ENCODE measurements at regions not wholly inside any gene's neighbourhood (a gene's known extent, or its start where the extent isn't known, plus 50 kb on each side); places are given as distances from the start of the nearest gene placed in this dataset.
"Not testable (repeated sequence)": the region's sequence is repeated elsewhere in the genome, so short reads cannot be mapped to it uniquely, and the experiment has no call there.

GRCh38 chr10:46782001-46782874 lies 129.0 kb upstream of the PTPN20 start:
- H3K36me3 Mint-ChIP-seq (ENCODE audit: low read depth); intact Hi-C loops (cut with micrococcal nuclease); DNase-seq; CTCF ChIA-PET; H3K27me3 Mint-ChIP-seq; POLR2A ChIA-PET; H3K4me1 Mint-ChIP-seq (ENCODE audit: low read depth); H3K4me3 Mint-ChIP-seq; H3K9me3 Mint-ChIP-seq; H3K27ac Mint-ChIP-seq: not testable (repeated sequence)
- peak; percentile 24 for ATAC-seq

- H3K4me1 Mint-ChIP-seq (ENCODE audit: low read depth); H3K27ac Mint-ChIP-seq; ATAC-seq; intact Hi-C loops (cut with micrococcal nuclease); H3K36me3 Mint-ChIP-seq (ENCODE audit: low read depth); H3K4me3 Mint-ChIP-seq; H3K9me3 Mint-ChIP-seq; POLR2A ChIA-PET; DNase-seq; CTCF ChIA-PET; H3K27me3 Mint-ChIP-seq: not testable (repeated sequence)
These were observed 126.6 kb upstream of the PTPN20 start for GRCh38 chr10:46784665-46785064.

DNA sequence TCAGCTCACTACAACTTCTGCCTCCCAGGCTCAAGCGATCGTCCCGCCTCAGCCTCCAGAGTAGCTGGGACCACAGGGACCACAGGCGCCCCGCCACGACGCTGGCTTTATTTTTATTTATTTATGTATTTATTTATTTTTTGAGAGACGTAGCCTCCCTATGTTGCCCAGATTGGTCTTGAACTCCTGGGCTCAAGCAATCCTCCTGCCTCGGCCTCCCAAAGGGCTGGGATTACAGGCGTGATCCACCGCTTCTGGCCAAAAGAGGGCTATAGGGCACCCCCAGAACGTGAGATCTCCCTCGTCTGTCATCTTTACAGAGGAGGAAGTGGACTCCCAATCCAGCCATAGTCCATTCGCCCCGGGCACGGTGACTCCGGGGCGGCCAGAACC lies 125.1 kb upstream of the PTPN20 start:
- H3K4me1 Mint-ChIP-seq (ENCODE audit: low read depth); H3K36me3 Mint-ChIP-seq (ENCODE audit: low read depth); POLR2A ChIA-PET; intact Hi-C loops (cut with micrococcal nuclease); CTCF ChIA-PET; H3K9me3 Mint-ChIP-seq; DNase-seq; H3K27me3 Mint-ChIP-seq; H3K27ac Mint-ChIP-seq: not testable (repeated sequence)
- H3K4me3 Mint-ChIP-seq = peak overlapping the region; percentile 96
- ATAC-seq = peak; percentile 21

DNA sequence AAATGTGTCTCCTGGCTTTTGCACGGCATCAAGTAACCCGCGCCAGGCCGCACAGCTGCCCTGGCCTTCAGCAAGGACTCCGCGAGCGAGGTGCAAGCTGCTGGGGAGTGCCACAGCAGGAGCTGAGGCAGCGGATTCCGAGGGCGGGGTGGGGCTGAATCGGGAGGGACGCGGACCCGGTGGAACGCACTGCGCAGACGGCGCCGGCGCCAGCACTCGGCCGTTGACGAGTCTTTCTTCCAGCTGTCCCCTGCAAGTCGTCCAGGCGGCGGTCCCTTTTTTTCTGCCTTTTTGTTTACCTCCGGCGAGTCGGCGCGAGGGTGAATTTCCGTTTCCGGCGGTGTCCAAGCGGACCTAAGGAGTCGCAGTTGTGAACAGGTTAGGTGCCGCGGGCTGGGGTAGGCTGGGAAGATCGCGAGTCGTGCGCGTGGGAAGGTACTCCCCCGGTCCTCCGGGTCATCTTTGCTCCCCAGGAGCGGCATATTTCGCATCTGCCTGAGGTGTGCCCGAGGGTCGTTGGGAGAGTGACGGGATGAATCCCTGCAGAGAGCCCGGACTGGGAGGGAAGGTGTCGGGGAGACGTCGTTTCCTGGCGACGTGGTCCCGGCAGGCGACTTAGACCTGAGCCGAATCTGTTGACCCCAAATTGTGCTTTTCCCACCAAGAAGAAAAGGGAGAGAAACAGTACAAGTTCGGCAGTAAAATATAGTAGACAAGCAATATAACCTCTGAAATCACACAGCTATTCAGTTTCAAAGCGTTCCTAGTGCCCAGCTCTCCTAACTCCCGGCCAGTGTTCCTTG lies 124.5 kb upstream of the PTPN20 start:
- H3K27me3 Mint-ChIP-seq; CTCF ChIA-PET; POLR2A ChIA-PET; H3K36me3 Mint-ChIP-seq (ENCODE audit: low read depth); H3K4me1 Mint-ChIP-seq (ENCODE audit: low read depth); H3K9me3 Mint-ChIP-seq; intact Hi-C loops (cut with micrococcal nuclease): not testable (repeated sequence)
- ATAC-seq = peak; percentile 83
- peak; percentile 81 for DNase-seq
- H3K27ac Mint-ChIP-seq = peak overlapping the region; percentile 84
- peak overlapping the region; percentile 96 for H3K4me3 Mint-ChIP-seq

DNA sequence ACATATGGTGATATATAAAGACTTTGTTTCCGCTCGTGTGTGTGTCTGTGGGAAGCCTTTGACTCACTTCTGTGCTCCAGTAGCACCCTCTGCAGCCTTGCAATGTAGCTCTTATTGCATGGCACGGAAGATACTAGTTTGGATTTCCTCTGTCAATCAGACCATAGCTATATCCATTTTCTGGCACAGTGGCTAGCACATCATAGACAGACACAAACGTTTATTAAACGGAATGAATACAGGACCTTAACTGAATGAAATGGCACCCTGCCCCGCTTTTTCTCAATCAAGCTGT lies 124.0 kb upstream of the PTPN20 start:
- intact Hi-C loops (cut with micrococcal nuclease) = no loop called here
- ATAC-seq = peak; percentile 61
- CTCF ChIA-PET = no interaction called here
- no peaks in the 10 kb centered on the region for H3K36me3 Mint-ChIP-seq (ENCODE audit: low read depth)
- H3K4me1 Mint-ChIP-seq (ENCODE audit: low read depth) = no peaks in the 10 kb centered on the region
- peak; percentile 42 for DNase-seq
- TF ChIP-seq CTCF (IDR thresholded peaks at IDR 0.05) = no peak
- no peaks in the 10 kb centered on the region for H3K27me3 Mint-ChIP-seq
- H3K4me3 Mint-ChIP-seq = peak overlapping the region; percentile 96
- POLR2A ChIA-PET = no interaction called here
- no peaks in the 10 kb centered on the region for H3K9me3 Mint-ChIP-seq
- peak overlapping the region; percentile 84 for H3K27ac Mint-ChIP-seq

DNA sequence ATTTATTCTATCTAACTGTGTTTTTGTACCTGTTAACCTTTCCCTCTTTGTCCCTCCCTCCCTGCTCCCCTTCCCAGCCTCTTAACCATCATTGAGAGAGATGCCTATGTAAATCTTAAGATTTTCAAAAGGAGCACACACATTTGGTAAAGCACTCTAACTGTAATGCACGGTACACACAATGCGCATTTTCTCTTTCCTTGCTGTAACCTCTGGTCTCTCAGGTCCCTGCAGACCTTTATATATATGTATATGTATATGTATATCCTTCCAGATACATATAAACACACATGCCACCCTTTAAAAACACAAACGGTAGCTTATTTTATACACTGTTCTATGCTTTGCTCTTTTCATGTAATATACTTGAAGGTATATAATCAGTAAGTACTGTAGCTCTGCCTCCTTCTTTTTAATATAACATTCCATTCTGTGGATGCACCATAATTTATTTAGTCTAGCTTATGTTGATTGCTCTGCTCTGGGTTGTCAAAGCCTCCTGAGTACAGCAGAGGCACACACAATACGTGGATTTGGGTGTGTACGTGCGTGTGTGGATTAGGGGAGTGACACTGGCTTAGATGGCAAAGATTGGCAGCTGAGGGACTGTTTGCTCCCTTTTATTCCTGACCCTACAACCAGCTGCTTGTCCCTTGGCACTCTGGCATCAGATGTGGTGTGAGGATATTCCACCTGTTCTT lies 118.4 kb upstream of the PTPN20 start:
- intact Hi-C loops (cut with micrococcal nuclease); H3K36me3 Mint-ChIP-seq (ENCODE audit: low read depth); H3K9me3 Mint-ChIP-seq; H3K27ac Mint-ChIP-seq; H3K27me3 Mint-ChIP-seq; H3K4me3 Mint-ChIP-seq; H3K4me1 Mint-ChIP-seq (ENCODE audit: low read depth); DNase-seq; POLR2A ChIA-PET; CTCF ChIA-PET; ATAC-seq: not testable (repeated sequence)

DNA sequence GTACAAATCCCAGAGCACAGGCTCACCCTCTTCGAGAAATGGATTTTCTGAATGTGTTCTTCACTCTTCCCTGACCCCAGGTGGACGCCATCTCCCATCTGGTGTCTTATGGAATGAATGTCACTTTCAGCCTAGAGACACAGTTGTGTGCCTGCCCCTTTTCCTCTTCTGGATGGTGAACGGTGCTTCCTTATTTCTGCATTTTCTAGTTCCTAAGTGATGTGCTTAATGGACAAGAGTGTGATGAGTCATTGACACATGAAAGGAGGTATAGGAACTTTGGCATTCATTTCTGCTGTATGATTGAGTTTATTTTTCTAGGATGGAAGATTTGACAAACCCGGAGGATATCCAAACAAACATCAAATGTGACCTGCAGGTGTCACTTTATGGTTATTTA lies 114.9 kb upstream of the PTPN20 start:
- H3K27me3 Mint-ChIP-seq; H3K4me1 Mint-ChIP-seq (ENCODE audit: low read depth); H3K4me3 Mint-ChIP-seq; CTCF ChIA-PET; H3K27ac Mint-ChIP-seq; H3K9me3 Mint-ChIP-seq; intact Hi-C loops (cut with micrococcal nuclease); POLR2A ChIA-PET; H3K36me3 Mint-ChIP-seq (ENCODE audit: low read depth); DNase-seq; ATAC-seq: not testable (repeated sequence)

- H3K4me1 Mint-ChIP-seq (ENCODE audit: low read depth); intact Hi-C loops (cut with micrococcal nuclease); H3K27me3 Mint-ChIP-seq; CTCF ChIA-PET; H3K4me3 Mint-ChIP-seq; DNase-seq; H3K27ac Mint-ChIP-seq; H3K9me3 Mint-ChIP-seq; ATAC-seq; H3K36me3 Mint-ChIP-seq (ENCODE audit: low read depth); POLR2A ChIA-PET: not testable (repeated sequence)
These were observed 109.2 kb upstream of the PTPN20 start for GRCh38 chr10:46802010-46802409.

- intact Hi-C loops (cut with micrococcal nuclease); H3K4me1 Mint-ChIP-seq (ENCODE audit: low read depth); H3K9me3 Mint-ChIP-seq; POLR2A ChIA-PET; CTCF ChIA-PET; H3K36me3 Mint-ChIP-seq (ENCODE audit: low read depth); DNase-seq; H3K27ac Mint-ChIP-seq; H3K4me3 Mint-ChIP-seq; H3K27me3 Mint-ChIP-seq; ATAC-seq: not testable (repeated sequence)
These were observed 108.1 kb upstream of the PTPN20 start for GRCh38 chr10:46803082-46803481.

- ATAC-seq; POLR2A ChIA-PET; DNase-seq; H3K9me3 Mint-ChIP-seq; H3K4me3 Mint-ChIP-seq; intact Hi-C loops (cut with micrococcal nuclease); H3K36me3 Mint-ChIP-seq (ENCODE audit: low read depth); H3K27ac Mint-ChIP-seq; CTCF ChIA-PET; H3K27me3 Mint-ChIP-seq: not testable (repeated sequence)
- H3K4me1 Mint-ChIP-seq (ENCODE audit: low read depth) = peaks cover 15% of the 10 kb centered on the region
These were observed 101.0 kb upstream of the PTPN20 start for GRCh38 chr10:46810222-46810621.

DNA sequence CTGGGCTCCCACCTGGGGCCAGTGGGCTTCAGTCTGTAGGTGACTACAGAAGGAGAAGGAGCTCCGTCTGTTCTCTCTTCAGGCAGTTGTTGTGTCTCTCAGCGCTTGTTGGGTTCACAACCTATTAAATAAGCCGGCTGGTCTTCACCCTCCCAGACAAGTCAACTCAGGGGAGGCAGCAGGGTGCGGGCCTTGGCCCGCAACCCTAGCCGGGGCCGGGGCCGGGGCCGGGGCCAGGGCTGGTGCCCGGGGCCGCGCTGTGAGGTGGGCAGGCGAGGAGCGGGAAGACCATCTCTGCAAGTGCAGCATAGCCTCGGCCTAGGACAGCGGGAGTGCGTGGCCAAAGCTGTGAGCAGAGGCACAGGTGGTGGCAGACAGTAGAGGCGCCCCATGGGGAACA lies 95.1 kb upstream of the PTPN20 start:
- ATAC-seq; H3K4me1 Mint-ChIP-seq (ENCODE audit: low read depth); H3K4me3 Mint-ChIP-seq; POLR2A ChIA-PET; CTCF ChIA-PET; H3K27me3 Mint-ChIP-seq; H3K36me3 Mint-ChIP-seq (ENCODE audit: low read depth); intact Hi-C loops (cut with micrococcal nuclease); H3K9me3 Mint-ChIP-seq; DNase-seq; H3K27ac Mint-ChIP-seq: not testable (repeated sequence)

Measured in activated CD8-positive, alpha-beta T cell treated with anti-CD3 and anti-CD28 coated beads for 36 hours (primary cell).